GM18498 (cell line): ENCODE measurements at regions not wholly inside any gene's neighbourhood (a gene's known extent, or its start where the extent isn't known, plus 50 kb on each side); places are given as distances from the start of the nearest gene placed in this dataset.
A peak's percentile ranks its signal among the peaks of the same experiment; 100 is the strongest.

Experiments
- ATAC-seq: cut with Tn5 transposase; IDR thresholded peaks from one replicate; pipeline ENCODE4 v1.9.1; 2021; ENCODE audit warnings: mild to moderate bottlenecking, moderate library complexity; ENCODE audit not compliant: unreplicated experiment

GRCh38 chr2:12326449-12327190, 390.1 kb upstream of the TRIB2 start:
- ATAC-seq = peak; percentile 43

DNA sequence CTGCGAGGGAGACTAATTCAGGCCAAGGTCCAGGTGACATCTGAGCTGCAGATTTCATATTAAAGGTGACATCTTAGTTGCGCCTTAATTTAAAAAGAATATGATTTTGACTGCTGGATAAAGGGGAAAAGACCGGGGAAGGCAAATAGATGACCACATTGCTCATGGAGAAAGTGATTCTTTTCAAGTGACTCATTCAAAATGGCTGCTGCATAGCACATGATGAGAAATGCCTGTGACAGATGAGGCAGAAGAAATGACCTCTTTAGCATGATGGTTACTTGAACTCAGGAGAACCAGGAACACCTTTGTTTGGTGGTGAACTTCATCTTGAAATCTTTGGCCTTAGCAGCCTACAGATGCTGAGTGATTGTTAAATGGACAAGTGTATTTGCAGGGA, 385.8 kb upstream of the TRIB2 start:
- no peak for ATAC-seq

DNA sequence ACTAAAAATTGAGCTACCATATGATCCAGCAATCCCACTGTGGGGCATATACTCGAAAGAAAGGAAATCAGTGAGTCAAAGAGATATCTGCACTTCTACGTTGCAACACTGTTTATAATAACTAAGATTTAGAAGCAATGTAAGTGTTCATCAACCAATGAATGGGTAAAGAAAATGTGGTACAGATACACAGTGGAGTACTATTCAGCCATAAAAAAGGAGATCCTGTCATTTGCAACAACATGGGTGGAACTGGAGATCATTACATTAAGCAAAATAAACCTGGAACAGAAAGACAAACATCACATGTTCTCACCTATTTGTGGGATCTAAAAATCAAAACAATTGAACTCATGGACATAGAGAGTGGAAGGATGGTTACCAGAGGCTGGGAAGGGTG, 385.0 kb upstream of the TRIB2 start:
- no peak for ATAC-seq

DNA sequence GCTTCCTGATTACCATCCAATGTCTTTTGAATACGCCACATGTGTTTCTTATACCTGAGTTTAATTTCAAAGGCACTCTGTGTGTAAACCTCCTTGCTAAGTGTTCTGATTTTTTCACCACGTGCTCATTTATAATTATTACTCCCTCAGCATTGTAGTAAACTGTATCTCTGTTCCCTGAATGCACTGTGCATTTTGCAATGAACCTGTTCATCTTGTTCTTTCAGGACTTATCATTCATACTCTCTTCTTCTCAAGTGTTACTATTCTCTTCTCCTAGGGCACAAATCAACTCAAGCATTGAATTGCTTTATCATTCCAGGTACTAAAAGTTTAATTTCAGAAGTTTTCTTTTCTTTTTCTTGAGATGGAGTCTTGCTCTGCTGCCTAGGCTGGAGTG, 383.4 kb upstream of the TRIB2 start:
- no peak for ATAC-seq

GRCh38 chr2:12334412-12334966, 382.2 kb upstream of the TRIB2 start:
- ATAC-seq = no peak

- no peak for ATAC-seq
These were observed 381.6 kb upstream of the TRIB2 start for GRCh38 chr2:12335131-12335530.

DNA sequence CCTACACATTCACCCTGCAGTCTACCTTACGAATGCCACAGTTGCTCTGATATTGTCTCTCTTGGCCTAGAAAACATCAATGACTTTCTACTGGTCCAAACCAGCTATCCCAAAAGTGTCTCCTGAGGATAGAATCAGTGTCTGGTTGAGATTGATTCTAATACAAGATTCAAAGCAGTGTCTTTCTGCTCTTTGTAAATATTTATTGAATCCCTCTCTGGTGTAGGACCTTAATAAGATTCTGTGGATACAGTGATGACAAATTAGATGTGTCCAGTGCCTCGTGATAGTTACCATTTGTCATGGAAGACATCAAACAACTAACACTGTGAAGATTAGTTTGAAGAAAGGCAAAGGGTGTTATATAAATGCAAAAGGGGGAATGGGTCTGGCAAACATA, 380.7 kb upstream of the TRIB2 start:
- ATAC-seq = no peak

GRCh38 chr2:12338946-12339697, 377.6 kb upstream of the TRIB2 start:
- no peak for ATAC-seq

- no peak for ATAC-seq
These were observed 376.6 kb upstream of the TRIB2 start for GRCh38 chr2:12340164-12340563.

DNA sequence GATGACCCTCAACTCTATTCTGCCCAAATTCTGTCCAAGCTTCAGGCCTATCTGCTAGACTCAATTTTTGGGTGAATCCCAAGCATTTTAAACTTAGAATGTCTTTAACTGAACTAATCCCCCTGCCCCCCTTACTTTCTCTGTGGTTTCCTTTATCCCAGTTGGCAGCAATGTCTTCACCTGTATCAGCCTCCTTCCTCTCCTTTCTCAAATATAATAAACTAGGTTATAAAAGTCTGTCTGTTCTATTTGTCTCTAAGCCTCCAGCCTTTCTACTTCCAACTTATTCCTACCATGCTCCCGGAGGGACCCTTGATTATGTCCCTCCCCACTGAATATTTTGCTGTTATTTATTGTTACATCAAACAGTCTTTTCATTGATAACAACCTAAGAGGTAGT, 375.5 kb upstream of the TRIB2 start:
- ATAC-seq = no peak

- ATAC-seq = no peak
These were observed 374.8 kb upstream of the TRIB2 start for GRCh38 chr2:12341920-12342319.

DNA sequence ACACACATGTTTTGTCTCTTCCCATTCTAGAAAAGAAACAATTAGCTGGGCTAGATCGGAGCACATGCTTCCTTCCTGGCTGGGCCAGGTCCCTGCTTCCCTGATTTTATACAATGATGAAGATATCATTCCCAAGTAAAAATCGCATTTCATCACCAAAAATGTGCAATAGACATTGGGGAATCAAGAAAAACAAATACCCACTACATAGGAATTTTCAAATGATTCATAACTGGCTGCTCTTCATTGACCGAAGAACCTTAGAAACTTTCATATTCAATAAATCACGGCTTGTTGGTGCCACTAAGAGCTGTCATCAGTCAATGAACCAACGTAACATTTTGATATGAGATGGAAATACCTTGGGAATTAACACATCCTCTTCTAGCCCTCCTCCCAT, 373.6 kb upstream of the TRIB2 start:
- no peak for ATAC-seq

- ATAC-seq = no peak
These were observed 369.7 kb upstream of the TRIB2 start for GRCh38 chr2:12347066-12347493.

DNA sequence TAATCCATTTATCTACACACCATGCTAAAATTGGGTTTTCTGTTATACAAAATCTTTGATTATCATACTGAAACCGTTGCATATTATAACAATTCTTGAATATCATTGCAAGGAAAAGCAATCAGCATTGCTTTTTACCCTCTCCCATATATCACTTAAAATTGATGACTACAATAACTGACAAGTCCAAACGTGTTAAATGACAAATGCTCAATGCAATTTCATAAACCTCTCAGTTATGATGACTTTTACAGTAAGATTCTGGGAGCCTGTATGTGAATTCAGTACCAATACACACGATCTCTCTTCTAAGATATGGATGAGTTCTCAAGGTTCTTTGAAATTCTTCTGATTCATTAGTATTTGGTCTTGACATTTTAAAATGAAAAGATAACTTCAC, 368.5 kb upstream of the TRIB2 start:
- no peak for ATAC-seq

- ATAC-seq = no peak
These were observed 365.9 kb upstream of the TRIB2 start for GRCh38 chr2:12350821-12351220.

DNA sequence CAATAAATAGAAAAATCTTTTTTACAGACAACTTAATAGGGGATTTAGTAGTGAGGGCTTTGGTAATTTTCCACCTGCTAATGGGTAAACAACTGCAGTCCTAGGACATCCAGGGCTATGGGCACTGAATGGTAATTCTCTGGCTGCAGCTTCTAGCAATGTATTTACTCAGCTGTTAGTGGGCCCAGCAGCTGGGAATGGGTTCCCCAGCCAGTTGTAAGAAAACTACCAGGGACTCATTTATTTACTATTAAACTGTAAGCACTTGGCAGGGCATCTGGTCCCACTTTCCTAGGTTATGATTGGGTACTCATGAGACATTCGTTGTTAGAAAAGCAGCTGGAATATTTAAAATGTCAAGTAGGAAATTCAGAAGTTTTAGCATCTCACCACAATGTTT, 363.8 kb upstream of the TRIB2 start:
- ATAC-seq = no peak

GRCh38 chr2:12361506-12361905, 355.2 kb upstream of the TRIB2 start:
- ATAC-seq = no peak

GRCh38 chr2:12363138-12363537, 353.6 kb upstream of the TRIB2 start:
- ATAC-seq = no peak

- ATAC-seq = no peak
These were observed 353.2 kb upstream of the TRIB2 start for GRCh38 chr2:12363569-12363968.

GRCh38 chr2:12369566-12369965, 347.2 kb upstream of the TRIB2 start:
- ATAC-seq = no peak

DNA sequence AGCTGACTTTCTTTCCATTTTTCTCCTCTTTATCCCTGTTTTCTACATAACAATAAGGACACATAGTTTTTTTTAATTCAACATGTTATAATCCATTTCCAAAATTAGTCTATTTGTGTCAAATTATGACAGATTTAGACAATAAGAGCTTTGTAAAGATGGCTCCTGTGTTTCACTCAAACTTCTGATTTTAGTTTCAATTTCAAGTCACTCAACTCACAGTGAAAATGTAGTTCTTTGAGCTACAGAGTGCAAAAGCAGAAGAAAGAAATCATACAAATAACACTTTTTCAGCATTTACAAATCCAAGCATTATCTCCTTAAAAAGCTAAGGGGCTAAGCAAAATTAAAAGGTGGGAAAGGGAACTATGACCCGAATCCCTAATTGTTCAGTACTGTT, 340.7 kb upstream of the TRIB2 start:
- no peak for ATAC-seq

DNA sequence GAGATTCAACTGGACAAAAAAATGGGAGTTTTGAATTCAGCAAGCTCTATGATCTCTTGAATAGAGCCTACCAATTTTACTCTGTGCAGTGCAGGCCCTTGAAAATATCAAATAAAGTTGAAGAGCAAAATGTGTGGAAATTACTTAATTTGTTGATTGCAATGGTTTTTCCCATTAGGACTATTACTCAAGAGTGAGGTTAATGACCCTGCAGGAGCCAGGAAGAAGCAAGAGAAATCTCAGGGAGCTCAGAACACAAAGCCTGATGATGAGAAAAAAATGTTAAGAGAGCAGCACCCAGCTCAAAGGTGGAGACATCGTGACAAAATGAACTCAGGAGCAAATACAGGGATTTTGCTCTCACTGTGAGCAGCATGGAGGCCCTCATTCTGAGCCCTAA, 337.6 kb upstream of the TRIB2 start:
- no peak for ATAC-seq
